22Rv1 (cell line): ENCODE measurements at regions not wholly inside any gene's neighbourhood (a gene's known extent, or its start where the extent isn't known, plus 50 kb on each side); places are given as distances from the start of the nearest gene placed in this dataset.

Experiments
- H3K27ac ChIP-seq: fragments of 450-650 bp; 2 replicates; pipeline ENCODE4 v1.5.1; 2017
- ZFX ChIP-seq: fragments of 450-650 bp; IDR thresholded peaks from 2 replicates; pipeline ENCODE4 v1.6.1; 2017; ENCODE audit warnings: antibody characterized with exemption, borderline replicate concordance
- TF ChIP-seq, protein P1 (sequence below): fragments of 450-650 bp; IDR thresholded peaks from 2 replicates; pipeline ENCODE4 v1.5.1; 2017; ENCODE audit warnings: mild to moderate bottlenecking

DNA sequence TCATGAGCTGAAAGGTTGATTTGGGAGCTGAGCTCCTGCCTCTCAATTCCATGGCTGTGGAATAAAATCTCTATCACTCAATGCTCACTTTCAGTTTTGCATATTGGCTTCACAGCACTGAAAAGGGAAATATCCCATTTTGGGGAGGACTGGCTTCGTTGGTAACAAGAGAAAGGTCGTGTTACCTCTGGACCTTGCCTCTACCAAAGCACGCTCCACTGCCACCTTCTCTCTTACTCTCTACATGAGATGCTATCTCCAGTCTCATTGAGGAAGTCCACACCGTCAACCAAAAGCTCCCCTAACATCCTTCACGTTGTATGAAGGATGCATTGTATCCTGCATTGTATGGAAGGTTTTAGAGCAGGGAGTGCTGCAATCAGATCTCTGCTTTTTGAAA is 195.0 kb upstream of the LDB2 start:
- TF ChIP-seq, protein P1, sequence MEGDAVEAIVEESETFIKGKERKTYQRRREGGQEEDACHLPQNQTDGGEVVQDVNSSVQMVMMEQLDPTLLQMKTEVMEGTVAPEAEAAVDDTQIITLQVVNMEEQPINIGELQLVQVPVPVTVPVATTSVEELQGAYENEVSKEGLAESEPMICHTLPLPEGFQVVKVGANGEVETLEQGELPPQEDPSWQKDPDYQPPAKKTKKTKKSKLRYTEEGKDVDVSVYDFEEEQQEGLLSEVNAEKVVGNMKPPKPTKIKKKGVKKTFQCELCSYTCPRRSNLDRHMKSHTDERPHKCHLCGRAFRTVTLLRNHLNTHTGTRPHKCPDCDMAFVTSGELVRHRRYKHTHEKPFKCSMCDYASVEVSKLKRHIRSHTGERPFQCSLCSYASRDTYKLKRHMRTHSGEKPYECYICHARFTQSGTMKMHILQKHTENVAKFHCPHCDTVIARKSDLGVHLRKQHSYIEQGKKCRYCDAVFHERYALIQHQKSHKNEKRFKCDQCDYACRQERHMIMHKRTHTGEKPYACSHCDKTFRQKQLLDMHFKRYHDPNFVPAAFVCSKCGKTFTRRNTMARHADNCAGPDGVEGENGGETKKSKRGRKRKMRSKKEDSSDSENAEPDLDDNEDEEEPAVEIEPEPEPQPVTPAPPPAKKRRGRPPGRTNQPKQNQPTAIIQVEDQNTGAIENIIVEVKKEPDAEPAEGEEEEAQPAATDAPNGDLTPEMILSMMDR, result no peak
- TF ChIP-seq ZFX, result no peak
- H3K27ac ChIP-seq, result no peak overlapping the region

DNA sequence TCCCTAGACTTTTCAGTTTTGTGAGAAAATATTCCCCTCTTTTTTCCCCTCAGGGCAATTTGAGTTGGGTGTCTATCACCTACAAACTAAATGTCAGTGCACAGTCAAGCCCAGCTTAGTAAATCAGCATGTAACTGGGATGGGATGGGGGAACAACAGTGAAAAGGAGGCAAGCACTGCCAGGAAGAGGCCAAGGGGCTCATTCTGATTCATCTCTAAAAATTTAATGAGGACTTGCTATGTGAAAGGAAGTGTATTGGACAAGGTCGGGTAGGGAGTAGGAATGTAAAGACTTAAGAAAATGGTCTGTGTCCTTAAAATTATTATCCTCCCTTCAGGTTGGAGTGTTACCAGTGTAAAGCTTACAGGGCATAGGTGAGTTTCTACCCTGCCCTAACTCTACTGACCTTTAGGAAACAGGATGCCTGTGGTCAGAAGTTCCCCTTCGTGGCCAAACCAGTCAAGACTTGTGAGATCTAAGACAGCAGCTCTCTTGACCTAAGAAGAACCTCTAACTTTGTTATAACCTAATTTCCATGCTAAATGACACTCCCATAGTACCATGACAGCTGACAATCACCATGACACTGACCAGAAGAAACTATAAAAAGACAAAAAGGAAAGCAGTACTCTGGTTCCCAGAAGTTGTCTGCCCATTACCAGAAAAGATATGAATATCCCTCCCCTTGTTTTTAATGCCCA is 194.4 kb upstream of the LDB2 start:
- TF ChIP-seq, protein P1, result no peak
- no peak for TF ChIP-seq ZFX
- H3K27ac ChIP-seq, result no peak overlapping the region

DNA sequence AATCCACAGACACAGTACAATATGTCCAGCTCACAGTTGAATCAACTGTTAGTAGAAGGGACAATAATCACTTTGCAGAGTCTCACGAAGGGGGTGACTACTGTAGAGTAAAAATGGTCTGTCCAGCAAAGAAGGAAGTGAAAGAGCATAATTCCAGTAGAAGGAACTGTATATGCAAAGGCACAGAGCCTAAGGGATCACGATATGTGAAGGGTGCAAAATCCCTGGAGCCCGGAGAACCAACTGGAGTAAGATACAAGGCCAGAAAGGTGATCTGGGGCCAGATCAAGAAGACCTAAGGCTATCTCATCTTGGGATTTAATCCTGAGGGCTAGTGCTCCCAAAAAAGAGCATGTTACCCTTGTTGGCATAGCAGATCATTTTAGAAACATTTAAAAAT is 192.7 kb upstream of the LDB2 start:
- no peak overlapping the region for H3K27ac ChIP-seq
- no peak for TF ChIP-seq ZFX
- TF ChIP-seq, protein P1, result no peak

DNA sequence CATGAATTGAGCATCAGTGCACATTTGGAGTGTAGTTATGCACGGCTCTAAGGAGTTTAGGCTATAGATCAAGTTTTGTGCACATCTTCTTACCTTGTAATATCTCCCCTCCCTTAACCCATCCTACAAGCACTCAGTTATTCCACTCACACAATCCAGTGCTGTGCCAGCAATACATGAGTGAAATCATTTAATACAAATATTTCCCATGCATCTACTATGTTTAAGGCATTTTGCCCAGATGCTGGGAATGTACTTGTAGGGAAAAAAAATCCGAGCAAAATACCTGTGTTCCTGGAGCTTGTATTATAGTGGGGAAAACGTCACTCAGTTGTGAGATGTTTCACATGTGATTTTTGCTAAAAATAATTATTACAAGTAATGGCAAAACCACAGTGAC is 191.6 kb upstream of the LDB2 start:
- TF ChIP-seq, protein P1, result no peak
- TF ChIP-seq ZFX, result no peak

DNA sequence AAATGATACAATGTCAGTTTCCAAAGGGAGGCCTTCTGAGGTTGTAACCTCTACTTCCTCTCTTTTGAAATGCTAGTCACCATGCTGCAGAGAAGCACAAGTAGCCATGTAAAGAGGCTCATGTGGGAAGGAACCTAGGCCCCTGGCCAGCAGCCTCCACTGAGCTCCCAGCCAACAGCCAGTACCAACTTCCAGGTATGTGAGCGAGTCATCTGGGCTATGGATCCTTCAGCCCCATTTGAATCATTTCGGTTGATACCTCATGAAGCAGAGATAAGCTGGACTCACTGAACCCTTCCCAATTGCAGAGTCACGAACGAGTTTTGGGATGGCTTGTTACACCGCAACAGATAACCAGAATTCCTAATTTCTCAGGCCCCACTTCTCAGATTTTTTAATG is 187.0 kb upstream of the LDB2 start:
- TF ChIP-seq ZFX, result no peak
- TF ChIP-seq, protein P1, result no peak
- H3K27ac ChIP-seq, result no peak overlapping the region

More for the DNA sequence above, 191.6 kb upstream of the LDB2 start:
- H3K27ac ChIP-seq, result no peak overlapping the region

DNA sequence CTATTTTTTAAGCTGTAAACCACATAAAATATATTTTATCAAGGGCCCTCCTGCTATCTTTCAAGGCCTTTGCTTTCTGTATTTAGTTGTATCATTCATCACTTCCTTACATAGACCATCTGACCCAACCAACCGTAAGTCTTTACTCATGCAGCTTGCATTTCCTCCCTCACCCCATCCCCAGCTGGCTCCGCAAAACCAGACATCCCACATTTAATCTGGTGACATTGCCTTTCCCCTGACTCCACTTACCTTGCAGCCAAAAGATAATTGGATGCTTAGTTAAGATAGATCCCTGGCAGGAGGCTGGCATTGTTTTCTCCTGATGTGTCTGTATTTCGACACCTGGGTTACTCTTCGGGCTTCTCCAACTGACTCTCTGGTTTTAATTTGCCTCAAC is 183.7 kb upstream of the LDB2 start:
- H3K27ac ChIP-seq, result no peak overlapping the region
- TF ChIP-seq ZFX, result no peak
- TF ChIP-seq, protein P1, result no peak

DNA sequence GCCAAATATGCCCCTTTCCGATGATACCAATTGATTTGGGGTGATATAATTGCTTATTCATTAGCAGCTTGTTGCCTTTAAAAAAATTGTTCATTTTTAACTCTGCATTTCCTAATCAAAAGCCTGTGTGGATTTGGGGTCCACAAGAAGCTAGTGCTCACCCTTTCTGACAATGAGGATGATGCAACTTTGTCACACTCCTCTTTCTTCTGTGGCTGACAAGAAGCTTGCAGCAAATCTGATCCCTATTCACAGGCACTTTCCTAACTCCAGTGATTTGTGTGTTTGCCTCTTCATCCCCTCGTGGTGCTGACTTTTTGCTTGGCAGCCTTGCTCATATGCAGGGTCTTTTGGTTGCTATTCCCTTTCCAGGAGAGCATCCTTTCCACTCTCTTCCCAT is 182.7 kb upstream of the LDB2 start:
- TF ChIP-seq, protein P1, result no peak
- TF ChIP-seq ZFX, result no peak
- no peak overlapping the region for H3K27ac ChIP-seq
